DND-41 (cell line): ENCODE measurements at regions not wholly inside any gene's neighbourhood (a gene's known extent, or its start where the extent isn't known, plus 50 kb on each side); places are given as distances from the start of the nearest gene placed in this dataset.
"Not testable (repeated sequence)": the region's sequence is repeated elsewhere in the genome, so short reads cannot be mapped to it uniquely, and the experiment has no call there.

ENCODE experiments used
- ATAC-seq: fragments of 200-7000 bp; cut with Tn5 transposase; 3 replicates; pipeline ENCODE4 v1.9.1; 2021; ENCODE audit warnings: low read depth; ENCODE audit not compliant: insufficient read depth
- DNase-seq: peaks from one replicate; pipeline ENCODE4 v3.0.0-alpha.2; 2020
- H2AFZ ChIP-seq: 2 replicates; pipeline ENCODE4 v1.6.0; 2012; ENCODE audit warnings: low read depth, low read length
- H3K27ac ChIP-seq: 2 replicates; pipeline ENCODE4 v1.5.1; 2012; ENCODE audit warnings: low read length, inconsistent platforms
- H3K27me3 ChIP-seq: fragments of 200-600 bp; sonication (generic); 2 replicates; pipeline ENCODE4 v1.6.0; 2012; ENCODE audit warnings: low read length, mild to moderate bottlenecking, inconsistent platforms; ENCODE audit not compliant: insufficient read depth, poor library complexity
- H3K36me3 ChIP-seq: 2 replicates; pipeline ENCODE4 v1.5.1; 2012; ENCODE audit warnings: low read length, inconsistent platforms; ENCODE audit not compliant: insufficient read depth
- H3K4me1 ChIP-seq: 2 replicates; pipeline ENCODE4 v1.5.1; 2012; ENCODE audit warnings: mild to moderate bottlenecking, low read length; ENCODE audit not compliant: insufficient read depth
- H3K4me2 ChIP-seq: 2 replicates; pipeline ENCODE4 v1.6.0; 2012; ENCODE audit warnings: mild to moderate bottlenecking, moderate library complexity, low read length, inconsistent platforms; ENCODE audit not compliant: insufficient read depth
- H3K4me3 ChIP-seq, 2 experiments: fragments of 200-600 bp in 1 of 2; shearing (Covaris generic) in 1 of 2; 2 replicates each; pipeline ENCODE4 v1.5.1; 2012 to 2016; ENCODE audit warnings: inconsistent platforms in 2 of 2, low read length in 2 of 2, mild to moderate bottlenecking in 2 of 2, low read depth in 1 of 2, moderate library complexity in 1 of 2
- H3K79me2 ChIP-seq: 2 replicates; pipeline ENCODE4 v1.6.0; 2012; ENCODE audit warnings: low read length, inconsistent platforms; ENCODE audit not compliant: insufficient read depth
- H3K9ac ChIP-seq: 2 replicates; pipeline ENCODE4 v1.6.0; 2012; ENCODE audit warnings: low read depth, mild to moderate bottlenecking, inconsistent platforms, low read length, moderate library complexity
- H3K9me3 ChIP-seq: 2 replicates; pipeline ENCODE4 v1.5.1; 2012; ENCODE audit warnings: low read length, moderate library complexity, mild to moderate bottlenecking, inconsistent platforms; ENCODE audit not compliant: insufficient read depth, severe bottlenecking
- H4K20me1 ChIP-seq: 2 replicates; pipeline ENCODE4 v1.6.0; 2012; ENCODE audit warnings: low read length; ENCODE audit not compliant: insufficient read depth
- EZH2 ChIP-seq: IDR thresholded peaks from 3 replicates; pipeline ENCODE4 v1.6.1; 2012; ENCODE audit warnings: borderline replicate concordance, low read depth, mild to moderate bottlenecking, moderate library complexity, low read length, inconsistent platforms; ENCODE audit not compliant: severe bottlenecking
- TF ChIP-seq, protein P1 (sequence below): IDR thresholded peaks from 2 replicates; pipeline ENCODE4 v1.5.1; 2012; ENCODE audit warnings: borderline replicate concordance, low read length, moderate library complexity, mild to moderate bottlenecking; ENCODE audit not compliant: poor library complexity, severe bottlenecking; ENCODE audit errors: extremely low read depth

DNA sequence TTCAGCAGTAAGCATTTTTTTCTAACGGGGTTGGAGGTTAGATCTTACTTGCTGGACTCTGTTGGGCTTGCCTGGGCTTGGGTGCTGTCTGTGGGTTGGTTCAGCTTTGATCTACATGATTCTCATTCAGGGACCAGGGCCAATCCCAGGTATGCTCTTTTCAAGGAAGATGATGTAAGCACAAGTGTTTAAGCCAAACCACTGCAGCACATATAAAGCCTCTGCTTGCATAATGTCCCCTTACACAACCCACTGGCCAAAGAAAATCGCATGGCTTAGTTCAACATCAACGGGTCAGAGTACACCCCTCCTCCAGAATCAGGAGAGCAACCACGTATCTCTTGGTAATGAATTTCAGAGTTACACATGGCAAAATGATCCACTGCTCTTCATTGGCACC, 83.9 kb downstream of the DNAJB9 start:
- Histone ChIP-seq H3K4me2 (no peak overlapping the region), H3K27me3 (no peaks in the 10 kb centered on the region), H2AFZ (no peak overlapping the region), H3K27ac (no peak overlapping the region), H3K9ac (no peak overlapping the region), H3K36me3 (no peaks in the 10 kb centered on the region), H3K9me3 (no peaks in the 10 kb centered on the region), H4K20me1 (no peaks in the 10 kb centered on the region), H3K4me1 (no peaks in the 10 kb centered on the region), H3K79me2 (no peaks in the 10 kb centered on the region), H3K4me3 (no peak overlapping the region)
- no peak for DNase-seq
- ATAC-seq, result no peak
- TF ChIP-seq, protein P1, sequence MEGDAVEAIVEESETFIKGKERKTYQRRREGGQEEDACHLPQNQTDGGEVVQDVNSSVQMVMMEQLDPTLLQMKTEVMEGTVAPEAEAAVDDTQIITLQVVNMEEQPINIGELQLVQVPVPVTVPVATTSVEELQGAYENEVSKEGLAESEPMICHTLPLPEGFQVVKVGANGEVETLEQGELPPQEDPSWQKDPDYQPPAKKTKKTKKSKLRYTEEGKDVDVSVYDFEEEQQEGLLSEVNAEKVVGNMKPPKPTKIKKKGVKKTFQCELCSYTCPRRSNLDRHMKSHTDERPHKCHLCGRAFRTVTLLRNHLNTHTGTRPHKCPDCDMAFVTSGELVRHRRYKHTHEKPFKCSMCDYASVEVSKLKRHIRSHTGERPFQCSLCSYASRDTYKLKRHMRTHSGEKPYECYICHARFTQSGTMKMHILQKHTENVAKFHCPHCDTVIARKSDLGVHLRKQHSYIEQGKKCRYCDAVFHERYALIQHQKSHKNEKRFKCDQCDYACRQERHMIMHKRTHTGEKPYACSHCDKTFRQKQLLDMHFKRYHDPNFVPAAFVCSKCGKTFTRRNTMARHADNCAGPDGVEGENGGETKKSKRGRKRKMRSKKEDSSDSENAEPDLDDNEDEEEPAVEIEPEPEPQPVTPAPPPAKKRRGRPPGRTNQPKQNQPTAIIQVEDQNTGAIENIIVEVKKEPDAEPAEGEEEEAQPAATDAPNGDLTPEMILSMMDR, result no peak
- no peak for TF ChIP-seq EZH2

DNA sequence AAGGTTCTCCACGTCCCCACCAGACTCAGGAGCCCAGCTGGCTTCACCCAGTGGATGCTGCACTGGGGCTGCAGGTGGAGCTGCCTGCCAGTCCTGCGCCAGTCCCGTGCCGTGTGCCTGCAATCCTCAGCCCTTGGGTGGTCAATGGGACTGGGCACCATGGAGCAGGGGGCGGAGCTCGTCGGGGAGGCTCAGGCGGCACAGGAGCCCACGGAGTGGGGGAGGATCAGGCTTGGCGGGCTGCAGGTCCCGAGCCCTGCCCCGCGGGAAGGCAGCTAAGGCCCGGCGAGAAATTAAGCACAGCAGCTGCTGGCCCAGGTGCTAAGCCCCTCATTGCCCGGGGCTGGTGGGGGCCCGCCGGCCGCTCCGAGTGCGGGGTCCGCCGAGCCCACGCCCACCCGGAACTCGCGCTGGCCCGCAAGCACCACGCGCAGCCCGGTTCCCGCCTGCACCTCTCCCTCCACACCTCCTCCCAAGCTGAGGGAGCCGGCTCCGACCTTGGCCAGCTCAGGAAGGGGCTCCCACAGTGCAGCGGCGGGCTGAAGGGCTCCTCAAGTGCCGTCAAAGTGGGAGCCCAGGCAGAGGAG, 87.6 kb downstream of the DNAJB9 start:
- not testable (repeated sequence) for H3K9ac ChIP-seq, ATAC-seq, H3K36me3 ChIP-seq, H2AFZ ChIP-seq, H3K27me3 ChIP-seq, H3K27ac ChIP-seq, DNase-seq, H3K79me2 ChIP-seq, H3K9me3 ChIP-seq, H4K20me1 ChIP-seq, H3K4me2 ChIP-seq, H3K4me3 ChIP-seq, H3K4me1 ChIP-seq

DNA sequence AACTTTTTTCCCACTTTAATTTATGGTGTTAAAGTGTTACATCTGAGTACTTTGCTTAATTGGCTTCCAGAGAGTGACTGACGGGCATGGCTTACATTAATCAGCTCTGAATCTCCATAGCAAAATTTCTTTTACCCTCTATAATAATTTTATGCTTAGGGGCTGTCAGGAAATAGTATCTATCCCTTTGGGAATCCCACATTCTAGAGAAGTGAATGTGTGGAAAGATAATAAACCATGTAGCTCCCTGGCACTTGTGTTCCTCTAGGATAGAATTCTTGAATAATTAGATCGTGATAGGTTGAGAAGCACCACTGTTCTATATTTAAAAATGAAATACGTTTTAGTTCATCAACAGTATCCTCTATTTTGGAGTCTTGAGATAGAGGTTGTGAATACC, 89.6 kb downstream of the DNAJB9 start:
- H3K27me3 ChIP-seq, result no peaks in the 10 kb centered on the region
- H3K4me2 ChIP-seq, result no peak overlapping the region
- H4K20me1 ChIP-seq, result no peaks in the 10 kb centered on the region
- no peaks in the 10 kb centered on the region for H3K9me3 ChIP-seq
- no peaks in the 10 kb centered on the region for H3K79me2 ChIP-seq
- H3K4me3 ChIP-seq, result no peak overlapping the region
- DNase-seq (no peak), ATAC-seq (no peak)
- no peak overlapping the region for H3K9ac ChIP-seq
- no peaks in the 10 kb centered on the region for H3K36me3 ChIP-seq
- no peak overlapping the region for H2AFZ ChIP-seq
- H3K4me1 ChIP-seq, result no peaks in the 10 kb centered on the region
- TF ChIP-seq EZH2, result no peak
- TF ChIP-seq, protein P1, result no peak
- no peak overlapping the region for H3K27ac ChIP-seq

DNA sequence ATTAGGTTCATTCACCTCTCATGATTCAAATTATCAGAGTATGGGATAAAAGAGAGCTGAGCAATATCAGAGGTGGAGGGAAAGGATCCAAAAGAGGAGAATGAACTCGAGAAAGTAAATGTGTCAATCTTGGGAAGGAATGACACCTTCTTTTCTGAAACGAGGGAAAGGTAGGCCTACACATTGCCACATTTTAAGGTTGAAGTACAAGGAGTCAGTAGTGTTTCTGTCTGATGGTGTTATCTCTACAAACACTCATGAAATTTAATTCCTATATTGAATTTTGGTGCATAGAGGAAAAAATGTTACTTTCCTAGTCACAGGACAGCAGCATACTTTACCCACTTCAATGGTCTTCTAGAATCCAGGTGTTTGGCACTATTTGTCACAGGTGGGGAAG, 90.2 kb downstream of the DNAJB9 start:
- no peaks in the 10 kb centered on the region for H3K4me1 ChIP-seq
- no peaks in the 10 kb centered on the region for H4K20me1 ChIP-seq
- H3K4me3 ChIP-seq, result no peak overlapping the region
- no peaks in the 10 kb centered on the region for H3K79me2 ChIP-seq
- no peaks in the 10 kb centered on the region for H3K27me3 ChIP-seq
- no peaks in the 10 kb centered on the region for H3K36me3 ChIP-seq
- DNase-seq (no peak), ATAC-seq (no peak)
- H3K4me2 ChIP-seq, result no peak overlapping the region
- TF ChIP-seq EZH2, result no peak
- TF ChIP-seq, protein P1, result no peak
- no peaks in the 10 kb centered on the region for H3K9me3 ChIP-seq
- no peak overlapping the region for H2AFZ ChIP-seq
- no peak overlapping the region for H3K9ac ChIP-seq
- no peak overlapping the region for H3K27ac ChIP-seq
